HepG2 (cell line): ENCODE measurements at regions not wholly inside any gene's neighbourhood (a gene's known extent, or its start where the extent isn't known, plus 50 kb on each side); places are given as distances from the start of the nearest gene placed in this dataset.

Experiments used
- ATAC-seq: fragments of 200-7000 bp; cut with Tn5 transposase; 3 replicates; pipeline ENCODE4 v1.9.1; 2020; ENCODE audit warnings: mild to moderate bottlenecking, moderate library complexity
- BruUV-seq: library from RNA; stranded (reverse); fragments of 400-500 nt; replicated peaks from 2 replicates; lab custom pipeline; 2021; lab: Mats Ljungman, UMichigan
- CTCF ChIA-PET: fragments of 300-600 bp; formaldehyde crosslinking; extraction: SDS; loops from one replicate; lab custom pipeline; 2021; ENCODE audit warnings: low total read pairs, inconsistent platforms, low intra/inter-chr PET ratio; lab: Yijun Ruan, JAX
- POLR2A ChIA-PET: fragments of 350-600 bp; sonication (Branson Sonifier 250); formaldehyde crosslinking; loops from one replicate; lab custom pipeline; 2020; ENCODE audit warnings: antibody characterized with exemption, inconsistent platforms; lab: Yijun Ruan, JAX
- DNase-seq: peaks from one replicate; pipeline ENCODE4 v3.0.0-alpha.2; 2015; ENCODE audit warnings: low spot score
- FAIRE-seq: peaks from 3 replicates; lab custom pipeline; 2011; peaks lifted over from hg19 to GRCh38; lab: Jason Lieb, UNC
- H2AFZ ChIP-seq: one replicate; pipeline ENCODE4 v1.6.1; 2011; ENCODE audit warnings: low read length, inconsistent platforms
- H3K27ac ChIP-seq: fragments of 300-600 bp; 3 replicates; pipeline ENCODE4 v1.8.0; 2011; ENCODE audit warnings: mixed run types, mild to moderate bottlenecking, mixed read lengths, low read length, inconsistent platforms; ENCODE audit not compliant: insufficient read depth; ENCODE audit errors: extremely low read length
- H3K27me3 ChIP-seq, 2 experiments: fragments of 200-600 bp in 1 of 2; 2 replicates in 1 of 2; 3 replicates in 1 of 2; pipeline versions ENCODE4 v1.6.0 to v1.8.0; 2011; ENCODE audit warnings: low read length in 2 of 2, mild to moderate bottlenecking in 2 of 2, moderate library complexity in 2 of 2, inconsistent platforms in 1 of 2; ENCODE audit not compliant: insufficient read depth in 2 of 2, control insufficient read depth in 1 of 2
- H3K36me3 ChIP-seq, 2 experiments: fragments of 200-600 bp in 1 of 2; replicated peaks in 1 of 2; 2 replicates in 1 of 2; 3 replicates in 1 of 2; pipeline versions ENCODE4 v1.5.1 to v1.8.0; 2011; ENCODE audit warnings: low read length in 2 of 2, inconsistent platforms in 1 of 2; ENCODE audit not compliant: insufficient read depth in 2 of 2, control insufficient read depth in 1 of 2
- H3K4me1 ChIP-seq: 2 replicates; pipeline ENCODE4 v1.5.1; 2012; ENCODE audit warnings: low read length, inconsistent platforms; ENCODE audit not compliant: insufficient read depth
- H3K4me2 ChIP-seq: 2 replicates; pipeline ENCODE4 v1.6.0; 2011; ENCODE audit warnings: low read depth, low read length, inconsistent platforms
- H3K4me3 ChIP-seq, 3 experiments: fragments of 200-600 bp in 1 of 3; sonication (generic), shearing (Covaris generic) in 1 of 3; replicated peaks in 1 of 3; 2 replicates each; pipeline ENCODE4 v1.5.1; 2011 to 2016; ENCODE audit warnings: low read length in 3 of 3, inconsistent platforms in 2 of 3, low read depth in 2 of 3, mild to moderate bottlenecking in 2 of 3, control low read depth in 1 of 3, mixed read lengths in 1 of 3; ENCODE audit not compliant: insufficient read depth in 1 of 3
- H3K79me2 ChIP-seq: one replicate; pipeline ENCODE4 v1.6.1; 2011; ENCODE audit warnings: low read length, inconsistent platforms; ENCODE audit not compliant: insufficient read depth
- H3K9ac ChIP-seq: 2 replicates; pipeline ENCODE4 v1.6.0; 2011; ENCODE audit warnings: mild to moderate bottlenecking, low read depth, low read length, inconsistent platforms; ENCODE audit not compliant: insufficient read depth
- H3K9me3 ChIP-seq: 2 replicates; pipeline ENCODE4 v1.5.1; 2012; ENCODE audit warnings: mild to moderate bottlenecking, low read length
- H4K20me1 ChIP-seq: 2 replicates; pipeline ENCODE4 v1.6.0; 2011; ENCODE audit warnings: inconsistent platforms, mild to moderate bottlenecking, low read length, moderate library complexity; ENCODE audit not compliant: insufficient read depth
- FOXA1 ChIP-seq, 2 experiments: fragments of 450-650 bp in 1 of 2; sonication (generic) in 1 of 2; formaldehyde crosslinking in 1 of 2; IDR thresholded peaks; 2 replicates each; pipeline versions ENCODE4 v1.4.0 to v1.6.1; 2016 to 2020; ENCODE audit warnings: missing genetic modification reagents in 1 of 2
- SMC3 ChIP-seq: IDR thresholded peaks from 2 replicates; pipeline ENCODE4 v1.6.1; 2011; ENCODE audit warnings: low read length, improper control_type of control experiment
- ZNF782 ChIP-seq: sonication (generic); formaldehyde crosslinking; IDR thresholded peaks from 2 replicates; pipeline ENCODE4 v1.4.0; 2020; ENCODE audit warnings: missing genetic modification reagents, mild to moderate bottlenecking, borderline replicate concordance
- WGBS: methylation state at CpG from one replicate; pipeline ENCODE4 v1.1.6; 2017; ENCODE audit warnings: low lambda C conversion rate; 5-methylcytosine and 5-hydroxymethylcytosine counted together
- in situ Hi-C: cut with HindIII; loops from 2 replicates; pipeline ENCODE4 v1.10.0; 2017; ENCODE audit warnings: low pct_unique_long_range_greater_than_20kb; ENCODE audit not compliant: extremely low pct_ligation_motif_present
- intact Hi-C: fragments of 100-400 bp; cut with micrococcal nuclease; formaldehyde crosslinking; loops from one replicate; pipeline ENCODE4 v1.10.0; 2022; ENCODE audit not compliant: unreplicated experiment
- TF ChIP-seq, protein P1 (sequence below): sonication (generic); formaldehyde crosslinking; conservative IDR thresholded peaks from 2 replicates; pipeline ENCODE4 v1.5.0; 2020; ENCODE audit warnings: missing genetic modification reagents
- TF ChIP-seq, protein P2 (sequence below): sonication (generic); formaldehyde crosslinking; IDR thresholded peaks from 2 replicates; pipeline ENCODE4 v1.5.0; 2020; ENCODE audit warnings: mild to moderate bottlenecking, missing genetic modification reagents, moderate library complexity
- TF ChIP-seq, protein P3 (sequence below): sonication (generic); formaldehyde crosslinking; IDR thresholded peaks from 2 replicates; pipeline ENCODE4 v1.4.0; 2020; ENCODE audit warnings: missing genetic modification reagents
- TF ChIP-seq, protein P4 (sequence below): sonication (generic); IDR thresholded peaks from 2 replicates; pipeline ENCODE4 v1.6.1; 2016; ENCODE audit warnings: low read depth, borderline replicate concordance

DNA sequence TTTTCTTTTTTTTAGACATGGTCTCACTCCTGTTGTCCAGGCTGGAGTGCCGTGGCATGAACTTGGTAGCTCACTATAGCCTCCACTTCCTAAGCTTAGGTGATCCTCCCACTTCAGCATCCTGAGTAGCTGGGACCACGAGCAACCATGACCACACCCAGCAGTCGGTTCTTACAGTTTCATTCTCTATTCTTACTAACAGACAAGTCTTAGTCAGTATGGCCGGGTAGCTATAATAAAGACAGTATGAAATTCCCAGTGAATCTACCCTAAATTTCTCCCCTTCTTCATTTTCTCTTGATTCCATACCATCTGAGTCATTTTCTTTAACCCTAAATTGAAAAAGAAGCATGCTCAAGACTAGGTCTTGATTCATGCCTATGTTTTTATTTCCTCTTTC lies 775.3 kb upstream of the NRXN1 start (continued):
- TF ChIP-seq, protein P1, sequence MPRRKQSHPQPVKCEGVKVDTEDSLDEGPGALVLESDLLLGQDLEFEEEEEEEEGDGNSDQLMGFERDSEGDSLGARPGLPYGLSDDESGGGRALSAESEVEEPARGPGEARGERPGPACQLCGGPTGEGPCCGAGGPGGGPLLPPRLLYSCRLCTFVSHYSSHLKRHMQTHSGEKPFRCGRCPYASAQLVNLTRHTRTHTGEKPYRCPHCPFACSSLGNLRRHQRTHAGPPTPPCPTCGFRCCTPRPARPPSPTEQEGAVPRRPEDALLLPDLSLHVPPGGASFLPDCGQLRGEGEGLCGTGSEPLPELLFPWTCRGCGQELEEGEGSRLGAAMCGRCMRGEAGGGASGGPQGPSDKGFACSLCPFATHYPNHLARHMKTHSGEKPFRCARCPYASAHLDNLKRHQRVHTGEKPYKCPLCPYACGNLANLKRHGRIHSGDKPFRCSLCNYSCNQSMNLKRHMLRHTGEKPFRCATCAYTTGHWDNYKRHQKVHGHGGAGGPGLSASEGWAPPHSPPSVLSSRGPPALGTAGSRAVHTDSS (CRISPR knock-in tag): no peak
- no peak for TF ChIP-seq ZNF782

DNA sequence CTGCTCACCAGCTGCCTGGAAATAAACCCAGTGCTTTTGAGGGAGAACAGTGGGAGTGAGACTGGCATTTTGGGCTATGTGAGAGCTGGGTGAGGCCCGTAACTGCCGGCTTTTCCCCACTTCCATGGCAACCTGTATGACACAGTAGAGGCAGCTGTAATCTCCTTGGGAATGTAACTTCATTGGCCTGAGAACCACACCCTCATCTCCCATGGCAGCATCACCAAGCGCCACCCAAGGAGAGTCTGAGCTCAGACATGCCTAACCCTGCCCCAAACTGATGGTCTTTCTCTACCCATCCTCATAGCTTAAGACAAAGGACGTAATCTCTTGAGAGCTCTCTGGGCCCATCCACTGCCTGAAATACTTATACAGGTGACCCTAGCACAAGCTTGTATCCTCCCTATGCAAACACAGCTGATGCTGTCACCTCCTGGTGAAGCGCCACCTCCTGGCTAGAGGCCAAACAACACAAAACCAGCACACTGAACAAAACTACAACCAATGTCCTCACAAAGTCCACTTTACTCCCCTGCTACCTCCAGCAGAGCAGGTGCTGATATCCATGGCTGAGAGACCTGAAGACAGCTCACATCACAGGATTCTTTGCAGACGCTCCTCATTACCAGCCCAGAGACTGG lies 763.4 kb upstream of the NRXN1 start:
- H3K27me3 ChIP-seq: no peaks in the 10 kb centered on the region
- H3K9me3 ChIP-seq: peaks cover 73% of the 10 kb centered on the region
- BruUV-seq: no TSS peak
- no peak overlapping the region for H3K9ac ChIP-seq
- H3K27ac ChIP-seq: no peak overlapping the region
- peak; percentile 17 for DNase-seq
- no peaks in the 10 kb centered on the region for H3K36me3 ChIP-seq
- no peak overlapping the region for H2AFZ ChIP-seq
- 13% methylated on average over 6 of the region's 6 CpGs for WGBS
- in situ Hi-C loops: no loop called here
- no peaks in the 10 kb centered on the region for H3K4me1 ChIP-seq
- no peak overlapping the region for H3K4me3 ChIP-seq
- no peaks in the 10 kb centered on the region for H4K20me1 ChIP-seq
- CTCF ChIA-PET: no interaction called here
- POLR2A ChIA-PET: no interaction called here
- peak; percentile 74 for ATAC-seq
- intact Hi-C loops: no loop called here
- no peak overlapping the region for H3K4me2 ChIP-seq
- FAIRE-seq: peak; percentile 32
- TF ChIP-seq, protein P2, sequence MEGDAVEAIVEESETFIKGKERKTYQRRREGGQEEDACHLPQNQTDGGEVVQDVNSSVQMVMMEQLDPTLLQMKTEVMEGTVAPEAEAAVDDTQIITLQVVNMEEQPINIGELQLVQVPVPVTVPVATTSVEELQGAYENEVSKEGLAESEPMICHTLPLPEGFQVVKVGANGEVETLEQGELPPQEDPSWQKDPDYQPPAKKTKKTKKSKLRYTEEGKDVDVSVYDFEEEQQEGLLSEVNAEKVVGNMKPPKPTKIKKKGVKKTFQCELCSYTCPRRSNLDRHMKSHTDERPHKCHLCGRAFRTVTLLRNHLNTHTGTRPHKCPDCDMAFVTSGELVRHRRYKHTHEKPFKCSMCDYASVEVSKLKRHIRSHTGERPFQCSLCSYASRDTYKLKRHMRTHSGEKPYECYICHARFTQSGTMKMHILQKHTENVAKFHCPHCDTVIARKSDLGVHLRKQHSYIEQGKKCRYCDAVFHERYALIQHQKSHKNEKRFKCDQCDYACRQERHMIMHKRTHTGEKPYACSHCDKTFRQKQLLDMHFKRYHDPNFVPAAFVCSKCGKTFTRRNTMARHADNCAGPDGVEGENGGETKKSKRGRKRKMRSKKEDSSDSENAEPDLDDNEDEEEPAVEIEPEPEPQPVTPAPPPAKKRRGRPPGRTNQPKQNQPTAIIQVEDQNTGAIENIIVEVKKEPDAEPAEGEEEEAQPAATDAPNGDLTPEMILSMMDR (CRISPR knock-in tag): peak; percentile 62
- TF ChIP-seq SMC3 (0 out of 2 replicates have a peak, but pooled peaks have one; percentile 22), FOXA1 (IDR thresholded peaks at IDR 0.05) (no peak), FOXA1 (CRISPR knock-in tag; IDR thresholded peaks at IDR 0.05) (peak; percentile 28; the same call in 1 of the 2 replicates)
- TF ChIP-seq, protein P3, sequence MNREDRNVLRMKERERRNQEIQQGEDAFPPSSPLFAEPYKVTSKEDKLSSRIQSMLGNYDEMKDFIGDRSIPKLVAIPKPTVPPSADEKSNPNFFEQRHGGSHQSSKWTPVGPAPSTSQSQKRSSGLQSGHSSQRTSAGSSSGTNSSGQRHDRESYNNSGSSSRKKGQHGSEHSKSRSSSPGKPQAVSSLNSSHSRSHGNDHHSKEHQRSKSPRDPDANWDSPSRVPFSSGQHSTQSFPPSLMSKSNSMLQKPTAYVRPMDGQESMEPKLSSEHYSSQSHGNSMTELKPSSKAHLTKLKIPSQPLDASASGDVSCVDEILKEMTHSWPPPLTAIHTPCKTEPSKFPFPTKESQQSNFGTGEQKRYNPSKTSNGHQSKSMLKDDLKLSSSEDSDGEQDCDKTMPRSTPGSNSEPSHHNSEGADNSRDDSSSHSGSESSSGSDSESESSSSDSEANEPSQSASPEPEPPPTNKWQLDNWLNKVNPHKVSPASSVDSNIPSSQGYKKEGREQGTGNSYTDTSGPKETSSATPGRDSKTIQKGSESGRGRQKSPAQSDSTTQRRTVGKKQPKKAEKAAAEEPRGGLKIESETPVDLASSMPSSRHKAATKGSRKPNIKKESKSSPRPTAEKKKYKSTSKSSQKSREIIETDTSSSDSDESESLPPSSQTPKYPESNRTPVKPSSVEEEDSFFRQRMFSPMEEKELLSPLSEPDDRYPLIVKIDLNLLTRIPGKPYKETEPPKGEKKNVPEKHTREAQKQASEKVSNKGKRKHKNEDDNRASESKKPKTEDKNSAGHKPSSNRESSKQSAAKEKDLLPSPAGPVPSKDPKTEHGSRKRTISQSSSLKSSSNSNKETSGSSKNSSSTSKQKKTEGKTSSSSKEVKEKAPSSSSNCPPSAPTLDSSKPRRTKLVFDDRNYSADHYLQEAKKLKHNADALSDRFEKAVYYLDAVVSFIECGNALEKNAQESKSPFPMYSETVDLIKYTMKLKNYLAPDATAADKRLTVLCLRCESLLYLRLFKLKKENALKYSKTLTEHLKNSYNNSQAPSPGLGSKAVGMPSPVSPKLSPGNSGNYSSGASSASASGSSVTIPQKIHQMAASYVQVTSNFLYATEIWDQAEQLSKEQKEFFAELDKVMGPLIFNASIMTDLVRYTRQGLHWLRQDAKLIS (CRISPR knock-in tag): no peak
- TF ChIP-seq, protein P4, sequence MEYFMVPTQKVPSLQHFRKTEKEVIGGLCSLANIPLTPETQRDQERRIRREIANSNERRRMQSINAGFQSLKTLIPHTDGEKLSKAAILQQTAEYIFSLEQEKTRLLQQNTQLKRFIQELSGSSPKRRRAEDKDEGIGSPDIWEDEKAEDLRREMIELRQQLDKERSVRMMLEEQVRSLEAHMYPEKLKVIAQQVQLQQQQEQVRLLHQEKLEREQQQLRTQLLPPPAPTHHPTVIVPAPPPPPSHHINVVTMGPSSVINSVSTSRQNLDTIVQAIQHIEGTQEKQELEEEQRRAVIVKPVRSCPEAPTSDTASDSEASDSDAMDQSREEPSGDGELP: peak; percentile 87
- H3K79me2 ChIP-seq: no peaks in the 10 kb centered on the region
